K562 (cell line): ENCODE measurements at regions not wholly inside any gene's neighbourhood (a gene's known extent, or its start where the extent isn't known, plus 50 kb on each side); places are given as distances from the start of the nearest gene placed in this dataset.

Experiments
- ATAC-seq: fragments of 200-7000 bp; cut with Tn5 transposase; 3 replicates; pipeline ENCODE4 v1.9.1; 2020; ENCODE audit warnings: moderate library complexity
- BruUV-seq: library from RNA; stranded (reverse); fragments of 400-500 nt; replicated peaks from 2 replicates; lab custom pipeline; 2021; lab: Mats Ljungman, UMichigan
- CTCF ChIA-PET: fragments of 300-600 bp; formaldehyde crosslinking; extraction: SDS; loops from one replicate; lab custom pipeline; 2021; ENCODE audit warnings: low intra/inter-chr PET ratio; lab: Yijun Ruan, JAX
- POLR2A ChIA-PET: fragments of 300-600, 350-650 bp; sonication (Branson Sonifier 250); formaldehyde crosslinking; extraction: SDS; loops from one replicate; lab custom pipeline; 2021; ENCODE audit warnings: antibody characterized with exemption, inconsistent platforms; lab: Yijun Ruan, JAX
- DNase-seq, 4 experiments: peaks; one replicate each; pipeline versions ENCODE4 v3.0.0 to v3.0.0-alpha.2; 2011 to 2018; ENCODE audit warnings: low spot score in 3 of 4, mixed read lengths in 3 of 4; ENCODE audit errors: extremely low read depth in 1 of 4
- FAIRE-seq: peaks from 2 replicates; lab custom pipeline; 2011; peaks lifted over from hg19 to GRCh38; lab: Jason Lieb, UNC
- H2AFZ ChIP-seq: 2 replicates; pipeline ENCODE4 v1.6.0; 2011; ENCODE audit warnings: low read depth, low read length, control low read depth, inconsistent platforms
- H3K27ac ChIP-seq: fragments of 200-600 bp; 3 replicates; pipeline ENCODE4 v1.8.0; 2011; ENCODE audit warnings: low read depth, mild to moderate bottlenecking, control low read depth, inconsistent platforms, low read length, moderate library complexity, mixed read lengths; ENCODE audit errors: extremely low read depth
- H3K27me3 ChIP-seq, 2 experiments: fragments of 300-600 bp in 1 of 2; 2 replicates in 1 of 2; 3 replicates in 1 of 2; pipeline versions ENCODE4 v1.6.0 to v1.8.0; 2011; ENCODE audit warnings: inconsistent platforms in 2 of 2, low read length in 2 of 2, mild to moderate bottlenecking in 1 of 2, mixed read lengths in 1 of 2, moderate library complexity in 1 of 2; ENCODE audit not compliant: control insufficient read depth in 2 of 2, insufficient read depth in 2 of 2
- H3K36me3 ChIP-seq: fragments of 300-600 bp; 3 replicates; pipeline ENCODE4 v1.8.0; 2011; ENCODE audit warnings: mild to moderate bottlenecking, low read length, inconsistent platforms; ENCODE audit not compliant: control insufficient read depth, insufficient read depth
- H3K4me1 ChIP-seq, 2 experiments: fragments of 200-600 bp in 1 of 2; replicated peaks in 1 of 2; 2 replicates in 1 of 2; 3 replicates in 1 of 2; pipeline versions ENCODE4 v1.5.1 to v1.8.0; 2011; ENCODE audit warnings: inconsistent platforms in 2 of 2, low read length in 2 of 2, mild to moderate bottlenecking in 1 of 2, mixed read lengths in 1 of 2, moderate library complexity in 1 of 2; ENCODE audit not compliant: control insufficient read depth in 2 of 2, insufficient read depth in 2 of 2
- H3K4me2 ChIP-seq: 2 replicates; pipeline ENCODE4 v1.6.1; 2011; ENCODE audit warnings: low read length, control low read depth, inconsistent platforms, mixed read lengths; ENCODE audit not compliant: insufficient read depth
- H3K4me3 ChIP-seq: fragments of 200-600 bp; sonication (generic), shearing (Covaris generic); 2 replicates; pipeline ENCODE4 v1.5.1; 2016; ENCODE audit warnings: control low read depth, inconsistent platforms
- H3K79me2 ChIP-seq: fragments of 200-600 bp; 3 replicates; pipeline ENCODE4 v1.8.0; 2011; ENCODE audit warnings: low read length, inconsistent platforms; ENCODE audit not compliant: control insufficient read depth, insufficient read depth
- H3K9ac ChIP-seq, 2 experiments: 2 replicates each; pipeline versions ENCODE4 v1.6.0 to v1.6.1; 2011; ENCODE audit warnings: low read depth in 2 of 2, low read length in 2 of 2, control low read depth in 1 of 2, inconsistent platforms in 1 of 2, mild to moderate bottlenecking in 1 of 2, mixed read lengths in 1 of 2; ENCODE audit not compliant: insufficient read depth in 1 of 2
- H3K9me1 ChIP-seq: one replicate; pipeline ENCODE4 v1.6.0; 2011; ENCODE audit warnings: inconsistent platforms, mild to moderate bottlenecking, low read length, moderate library complexity; ENCODE audit not compliant: control insufficient read depth, insufficient read depth
- H3K9me3 ChIP-seq: replicated peaks from 2 replicates; pipeline ENCODE4 v1.5.1; 2011; ENCODE audit warnings: low read depth, low read length, inconsistent platforms; ENCODE audit not compliant: control insufficient read depth, insufficient read depth
- H4K20me1 ChIP-seq: replicated peaks from 2 replicates; pipeline ENCODE4 v1.6.1; 2011; ENCODE audit warnings: low read length, inconsistent platforms, mixed read lengths; ENCODE audit not compliant: control insufficient read depth, insufficient read depth
- CEBPG ChIP-seq, 3 experiments: fragments of 200-800 bp in 1 of 3; sonication (Bioruptor generic) in 1 of 3; sonication (generic) in 1 of 3; formaldehyde crosslinking in 1 of 3; IDR thresholded peaks in 2 of 3; conservative IDR thresholded peaks in 1 of 3; 2 replicates each; pipeline versions ENCODE4 v1.6.1 to v1.8.0; 2016 to 2022; ENCODE audit warnings: missing compliant biosample characterization in 2 of 3, missing genetic modification characterization in 2 of 3, mild to moderate bottlenecking in 1 of 3, missing genetic modification reagents in 1 of 3
- ZNF77 ChIP-seq: fragments of 250-450 bp; sonication (Bioruptor Pico); IDR thresholded peaks from 2 replicates; pipeline ENCODE4 v1.5.0; 2020
- WGBS: fragments of 100-300 bp; shearing (Covaris generic); methylation state at CpG from one replicate; pipeline ENCODE4 v1.1.6; 2016; ENCODE audit warnings: low coverage, mixed read lengths; ENCODE audit not compliant: insufficient coverage; ENCODE audit errors: missing lambda C conversion rate; 5-methylcytosine and 5-hydroxymethylcytosine counted together
- in situ Hi-C: fragments of 300-500 bp; cut with MboI; formaldehyde crosslinking; loops from 4 replicates; pipeline ENCODE4 v1.15.0; 2018; ENCODE audit warnings: inconsistent platforms, mixed read lengths
- intact Hi-C: fragments of 100-400 bp; cut with micrococcal nuclease; formaldehyde crosslinking; loops from 2 replicates; pipeline ENCODE4 v1.14.2; 2022

- H3K4me1 ChIP-seq = no peaks in the 10 kb centered on the region
- H3K9ac ChIP-seq = no peak overlapping the region
- DNase-seq = no peak
- WGBS = 1% methylated on average over 5 of the region's 5 CpGs
- BruUV-seq = no TSS peak
- H2AFZ ChIP-seq = no peak overlapping the region
- CTCF ChIA-PET = no interaction called here
- H3K27ac ChIP-seq = no peak overlapping the region
- no peaks in the 10 kb centered on the region for H3K9me1 ChIP-seq
- no peaks in the 10 kb centered on the region for H3K36me3 ChIP-seq
- H3K9me3 ChIP-seq = no peaks in the 10 kb centered on the region
- H3K4me2 ChIP-seq = no peak overlapping the region
- POLR2A ChIA-PET = interaction anchor here (0.7 kb wide), 1 partner anchor 942 kb away, joined by 3 read pairs; no protein-coding TSS in a partner anchor
- H4K20me1 ChIP-seq = no peaks in the 10 kb centered on the region
- intact Hi-C loops = no loop called here
- TF ChIP-seq ZNF77 (CRISPR knock-in tag) (no peak), CEBPG (CRISPR knock-in tag; IDR thresholded peaks at IDR 0.05) (no peak), CEBPG (tag; conservative IDR thresholded peaks at IDR 0.05 in 1 of 2, IDR thresholded peaks at IDR 0.05 in 1 of 2) (peak; percentile 66 to 95)
- ATAC-seq = no peak
- H3K27me3 ChIP-seq = no peaks in the 10 kb centered on the region
- H3K79me2 ChIP-seq = no peaks in the 10 kb centered on the region
- no peak for FAIRE-seq
- no peak overlapping the region for H3K4me3 ChIP-seq
- in situ Hi-C loops = no loop called here
These were observed 158.8 kb downstream of the DEPDC1B start for GRCh38 chr5:60540856-60541805.
